K562 (cell line): ENCODE measurements at regions not wholly inside any gene's neighbourhood (a gene's known extent, or its start where the extent isn't known, plus 50 kb on each side); places are given as distances from the start of the nearest gene placed in this dataset.

ENCODE experiments used
- ATAC-seq: fragments of 200-7000 bp; cut with Tn5 transposase; 3 replicates; pipeline ENCODE4 v1.9.1; 2020; ENCODE audit warnings: moderate library complexity
- BruUV-seq: library from RNA; stranded (reverse); fragments of 400-500 nt; replicated peaks from 2 replicates; lab custom pipeline; 2021; lab: Mats Ljungman, UMichigan
- CTCF ChIA-PET: fragments of 300-600 bp; formaldehyde crosslinking; extraction: SDS; loops from one replicate; lab custom pipeline; 2021; ENCODE audit warnings: low intra/inter-chr PET ratio; lab: Yijun Ruan, JAX
- POLR2A ChIA-PET: fragments of 300-600, 350-650 bp; sonication (Branson Sonifier 250); formaldehyde crosslinking; extraction: SDS; loops from one replicate; lab custom pipeline; 2021; ENCODE audit warnings: antibody characterized with exemption, inconsistent platforms; lab: Yijun Ruan, JAX
- DNase-seq, 4 experiments: peaks; one replicate each; pipeline versions ENCODE4 v3.0.0 to v3.0.0-alpha.2; 2011 to 2018; ENCODE audit warnings: low spot score in 3 of 4, mixed read lengths in 3 of 4; ENCODE audit errors: extremely low read depth in 1 of 4
- FAIRE-seq: peaks from 2 replicates; lab custom pipeline; 2011; peaks lifted over from hg19 to GRCh38; lab: Jason Lieb, UNC
- H2AFZ ChIP-seq: 2 replicates; pipeline ENCODE4 v1.6.0; 2011; ENCODE audit warnings: low read depth, low read length, control low read depth, inconsistent platforms
- H3K27ac ChIP-seq: fragments of 200-600 bp; 3 replicates; pipeline ENCODE4 v1.8.0; 2011; ENCODE audit warnings: low read depth, mild to moderate bottlenecking, control low read depth, inconsistent platforms, low read length, moderate library complexity, mixed read lengths; ENCODE audit errors: extremely low read depth
- H3K27me3 ChIP-seq, 2 experiments: fragments of 300-600 bp in 1 of 2; 2 replicates in 1 of 2; 3 replicates in 1 of 2; pipeline versions ENCODE4 v1.6.0 to v1.8.0; 2011; ENCODE audit warnings: inconsistent platforms in 2 of 2, low read length in 2 of 2, mild to moderate bottlenecking in 1 of 2, mixed read lengths in 1 of 2, moderate library complexity in 1 of 2; ENCODE audit not compliant: control insufficient read depth in 2 of 2, insufficient read depth in 2 of 2
- H3K36me3 ChIP-seq: fragments of 300-600 bp; 3 replicates; pipeline ENCODE4 v1.8.0; 2011; ENCODE audit warnings: mild to moderate bottlenecking, low read length, inconsistent platforms; ENCODE audit not compliant: control insufficient read depth, insufficient read depth
- H3K4me1 ChIP-seq, 2 experiments: fragments of 200-600 bp in 1 of 2; replicated peaks in 1 of 2; 2 replicates in 1 of 2; 3 replicates in 1 of 2; pipeline versions ENCODE4 v1.5.1 to v1.8.0; 2011; ENCODE audit warnings: inconsistent platforms in 2 of 2, low read length in 2 of 2, mild to moderate bottlenecking in 1 of 2, mixed read lengths in 1 of 2, moderate library complexity in 1 of 2; ENCODE audit not compliant: control insufficient read depth in 2 of 2, insufficient read depth in 2 of 2
- H3K4me2 ChIP-seq: 2 replicates; pipeline ENCODE4 v1.6.1; 2011; ENCODE audit warnings: low read length, control low read depth, inconsistent platforms, mixed read lengths; ENCODE audit not compliant: insufficient read depth
- H3K4me3 ChIP-seq: fragments of 200-600 bp; sonication (generic), shearing (Covaris generic); 2 replicates; pipeline ENCODE4 v1.5.1; 2016; ENCODE audit warnings: control low read depth, inconsistent platforms
- H3K79me2 ChIP-seq: fragments of 200-600 bp; 3 replicates; pipeline ENCODE4 v1.8.0; 2011; ENCODE audit warnings: low read length, inconsistent platforms; ENCODE audit not compliant: control insufficient read depth, insufficient read depth
- H3K9ac ChIP-seq, 2 experiments: 2 replicates each; pipeline versions ENCODE4 v1.6.0 to v1.6.1; 2011; ENCODE audit warnings: low read depth in 2 of 2, low read length in 2 of 2, control low read depth in 1 of 2, inconsistent platforms in 1 of 2, mild to moderate bottlenecking in 1 of 2, mixed read lengths in 1 of 2; ENCODE audit not compliant: insufficient read depth in 1 of 2
- H3K9me1 ChIP-seq: one replicate; pipeline ENCODE4 v1.6.0; 2011; ENCODE audit warnings: inconsistent platforms, mild to moderate bottlenecking, low read length, moderate library complexity; ENCODE audit not compliant: control insufficient read depth, insufficient read depth
- H3K9me3 ChIP-seq: replicated peaks from 2 replicates; pipeline ENCODE4 v1.5.1; 2011; ENCODE audit warnings: low read depth, low read length, inconsistent platforms; ENCODE audit not compliant: control insufficient read depth, insufficient read depth
- H4K20me1 ChIP-seq: replicated peaks from 2 replicates; pipeline ENCODE4 v1.6.1; 2011; ENCODE audit warnings: low read length, inconsistent platforms, mixed read lengths; ENCODE audit not compliant: control insufficient read depth, insufficient read depth
- BRF1 ChIP-seq: IDR thresholded peaks from 3 replicates; pipeline ENCODE4 v1.6.1; 2011; ENCODE audit warnings: borderline replicate concordance, mild to moderate bottlenecking; ENCODE audit not compliant: insufficient read length; ENCODE audit errors: extremely low read depth
- CBFB ChIP-seq: sonication (generic); formaldehyde crosslinking; IDR thresholded peaks from 2 replicates; pipeline ENCODE4 v1.4.0; 2020; ENCODE audit warnings: mild to moderate bottlenecking, missing genetic modification reagents
- EGR1 ChIP-seq: fragments of 450-650 bp; conservative IDR thresholded peaks from 2 replicates; pipeline ENCODE4 v1.6.1; 2017; ENCODE audit warnings: mild to moderate bottlenecking
- EP300 ChIP-seq: IDR thresholded peaks from 2 replicates; pipeline ENCODE4 v1.6.1; 2012; ENCODE audit warnings: low read length, improper control_type of control experiment
- FOXP4 ChIP-seq: sonication (generic); formaldehyde crosslinking; IDR thresholded peaks from 2 replicates; pipeline ENCODE4 v1.8.0; 2022; ENCODE audit warnings: mild to moderate bottlenecking, missing genetic modification reagents, borderline replicate concordance
- MEF2D ChIP-seq: conservative IDR thresholded peaks from 2 replicates; pipeline ENCODE4 v1.6.1; 2016; ENCODE audit warnings: low read depth, missing genetic modification characterization, missing compliant biosample characterization
- MYNN ChIP-seq, 2 experiments: sonication (generic); formaldehyde crosslinking in 1 of 2; IDR thresholded peaks; 2 replicates each; pipeline versions ENCODE4 v1.5.0 to v1.6.1; 2016 to 2020; ENCODE audit warnings: antibody characterized with exemption in 1 of 2, missing genetic modification reagents in 1 of 2
- OTX1 ChIP-seq: fragments of 450-650 bp; formaldehyde crosslinking; IDR thresholded peaks from 2 replicates; pipeline ENCODE4 v1.4.0; 2022; ENCODE audit warnings: mild to moderate bottlenecking
- PATZ1 ChIP-seq: fragments of 250-450 bp; sonication (Bioruptor Pico); IDR thresholded peaks from 2 replicates; pipeline ENCODE4 v1.5.0; 2020; ENCODE audit warnings: mild to moderate bottlenecking, borderline replicate concordance
- PURB ChIP-seq: sonication (generic); formaldehyde crosslinking; IDR thresholded peaks from 2 replicates; pipeline ENCODE4 v1.9.0; 2021; ENCODE audit warnings: low read depth, mild to moderate bottlenecking, missing genetic modification reagents
- TRIM24 ChIP-seq, 2 experiments: fragments of 450-650 bp; IDR thresholded peaks; 2 replicates each; pipeline ENCODE4 v1.6.1; 2016
- USF2 ChIP-seq: sonication (generic); formaldehyde crosslinking; IDR thresholded peaks from 2 replicates; pipeline ENCODE4 v1.5.0; 2020; ENCODE audit warnings: missing genetic modification reagents
- YY1 ChIP-seq, 3 experiments: IDR thresholded peaks; 2 replicates each; pipeline ENCODE4 v1.6.1; 2011; ENCODE audit warnings: low read length in 2 of 3, mild to moderate bottlenecking in 2 of 3, moderate library complexity in 2 of 3, borderline replicate concordance in 1 of 3, control low read depth in 1 of 3, low read depth in 1 of 3; ENCODE audit not compliant: insufficient read depth in 3 of 3, insufficient replicate concordance in 2 of 3, control insufficient read depth in 1 of 3, insufficient read length in 1 of 3; ENCODE audit errors: extremely low read depth in 1 of 3
- ZNF146 ChIP-seq: IDR thresholded peaks from one replicate; pipeline ENCODE4 v1.6.1; 2018; ENCODE audit warnings: missing compliant biosample characterization; ENCODE audit not compliant: unreplicated experiment
- ZNF24 ChIP-seq: fragments of 450-650 bp; IDR thresholded peaks from 2 replicates; pipeline ENCODE4 v1.6.1; 2016
- ZNF740 ChIP-seq, 3 experiments: fragments of 200-800 bp in 1 of 3; sonication (Bioruptor generic) in 1 of 3; sonication (generic) in 1 of 3; formaldehyde crosslinking in 1 of 3; IDR thresholded peaks; 2 replicates each; pipeline versions ENCODE4 v1.6.1 to v1.8.0; 2016 to 2022; ENCODE audit warnings: mild to moderate bottlenecking in 2 of 3, missing compliant biosample characterization in 2 of 3, missing genetic modification characterization in 2 of 3, missing genetic modification reagents in 1 of 3
- WGBS: fragments of 100-300 bp; shearing (Covaris generic); methylation state at CpG from one replicate; pipeline ENCODE4 v1.1.6; 2016; ENCODE audit warnings: low coverage, mixed read lengths; ENCODE audit not compliant: insufficient coverage; ENCODE audit errors: missing lambda C conversion rate; 5-methylcytosine and 5-hydroxymethylcytosine counted together
- in situ Hi-C: fragments of 300-500 bp; cut with MboI; formaldehyde crosslinking; loops from 4 replicates; pipeline ENCODE4 v1.15.0; 2018; ENCODE audit warnings: inconsistent platforms, mixed read lengths
- intact Hi-C: fragments of 100-400 bp; cut with micrococcal nuclease; formaldehyde crosslinking; loops from 2 replicates; pipeline ENCODE4 v1.14.2; 2022

GRCh38 chr4:185862340-185862739 lies 50.3 kb upstream of the SORBS2 start:
- no TSS peak for BruUV-seq
- Histone ChIP-seq H3K4me3 (no peak overlapping the region), H3K27me3 (peaks cover 8 to 17% of the 10 kb centered on the region in 2 experiments; a peak in 4 of 5 replicates), H2AFZ (no peak overlapping the region), H3K4me1 (no peaks in the 10 kb centered on the region), H3K4me2 (no peak overlapping the region), H3K9me1 (no peaks in the 10 kb centered on the region), H3K9me3 (no peaks in the 10 kb centered on the region), H4K20me1 (no peaks in the 10 kb centered on the region), H3K36me3 (no peaks in the 10 kb centered on the region), H3K9ac (no peak overlapping the region), H3K27ac (no peak overlapping the region), H3K79me2 (no peaks in the 10 kb centered on the region)
- 0% methylated on average over 4 of the region's 4 CpGs for WGBS
- ChIA-PET POLR2A (no interaction called here), CTCF (no interaction called here)
- in situ Hi-C loops (no loop called here), intact Hi-C loops (no loop called here)
- FAIRE-seq (no peak), DNase-seq (no peak), ATAC-seq (no peak)
- TF ChIP-seq OTX1 (CRISPR knock-in tag) (no peak), CBFB (CRISPR knock-in tag) (no peak), EP300 (no peak), ZNF146 (no peak), ZNF24 (no peak), YY1 (IDR thresholded peaks at IDR 0.05; ENCODE audit: borderline replicate concordance in 1 of 3, control insufficient read depth in 1 of 3, extremely low read depth in 1 of 3, insufficient read depth in 3 of 3, insufficient read length in 1 of 3, insufficient replicate concordance in 2 of 3, low read depth in 1 of 3, low read length in 2 of 3) (no peak), EGR1 (no peak), ZNF740 (CRISPR knock-in tag; IDR thresholded peaks at IDR 0.05) (no peak), ZNF740 (tag; IDR thresholded peaks at IDR 0.05) (no peak), USF2 (CRISPR knock-in tag) (no peak), PURB (CRISPR knock-in tag) (no peak), MYNN (IDR thresholded peaks at IDR 0.05) (no peak), MYNN (CRISPR knock-in tag; IDR thresholded peaks at IDR 0.05) (no peak), BRF1 (no peak), FOXP4 (CRISPR knock-in tag) (no peak), MEF2D (tag) (no peak), TRIM24 (IDR thresholded peaks at IDR 0.05) (no peak), PATZ1 (no peak)
